GM12891 (cell line): ENCODE measurements at regions not wholly inside any gene's neighbourhood (a gene's known extent, or its start where the extent isn't known, plus 50 kb on each side); places are given as distances from the start of the nearest gene placed in this dataset.

Experiments used
- DNase-seq: peaks from one replicate; pipeline ENCODE4 v3.0.0; 2011; ENCODE audit warnings: low spot score; ENCODE audit not compliant: insufficient read length
- FAIRE-seq: peaks from 2 replicates; lab custom pipeline; 2011; peaks lifted over from hg19 to GRCh38; lab: Jason Lieb, UNC
- PAX5 ChIP-seq: IDR thresholded peaks from 2 replicates; pipeline ENCODE4 v1.6.1; 2011; ENCODE audit warnings: low read length, moderate library complexity, mild to moderate bottlenecking; ENCODE audit not compliant: insufficient read depth, severe bottlenecking
- POLR2A ChIP-seq: IDR thresholded peaks from 2 replicates; pipeline ENCODE4 v1.6.1; 2011; ENCODE audit warnings: low read depth, low read length, control low read depth
- POLR2AphosphoS5 ChIP-seq: IDR thresholded peaks from 2 replicates; pipeline ENCODE4 v1.6.1; 2011; ENCODE audit warnings: low read depth, low read length, control low read depth
- POU2F2 ChIP-seq: IDR thresholded peaks from 2 replicates; pipeline ENCODE4 v1.6.1; 2011; ENCODE audit warnings: low read depth, mild to moderate bottlenecking, control low read depth, low read length, moderate library complexity
- SPI1 ChIP-seq: IDR thresholded peaks from 2 replicates; pipeline ENCODE4 v1.6.1; 2011; ENCODE audit warnings: low read depth, low read length, control low read depth
- TAF1 ChIP-seq: IDR thresholded peaks from 2 replicates; pipeline ENCODE4 v1.6.1; 2011; ENCODE audit warnings: low read depth, low read length, control low read depth

DNA sequence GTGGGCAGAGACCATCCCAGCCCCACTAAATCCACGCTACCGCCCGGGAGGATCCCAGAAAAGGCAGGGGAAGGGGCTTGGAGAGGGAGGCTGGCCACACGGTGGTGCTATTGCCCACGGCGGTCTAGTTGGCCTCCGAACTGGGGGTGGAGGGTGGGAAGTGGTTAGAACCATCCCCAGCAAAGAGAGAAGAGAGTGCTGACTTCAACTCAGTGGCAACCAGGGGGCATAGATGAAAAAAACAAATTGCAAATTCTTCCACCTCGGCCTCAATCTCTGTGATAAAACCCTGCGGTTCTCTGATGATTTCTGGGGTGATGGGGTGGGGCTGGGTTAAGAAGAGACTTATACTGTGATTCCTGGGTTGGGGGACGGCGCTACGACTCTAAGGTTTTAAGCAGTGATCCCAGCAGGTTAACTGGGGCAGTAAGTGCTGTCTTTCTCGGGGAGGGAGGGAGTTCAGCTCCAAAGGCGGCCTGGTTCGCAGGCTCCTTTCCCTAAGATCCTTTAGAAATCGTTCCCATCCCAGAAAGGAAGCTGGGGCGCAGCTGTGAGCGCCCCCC lies 154.5 kb upstream of the LYZL2 start:
- FAIRE-seq (peak; percentile 90), DNase-seq (peak; percentile 89)
- TF ChIP-seq POU2F2 (no peak), SPI1 (peak; percentile 60)

DNA sequence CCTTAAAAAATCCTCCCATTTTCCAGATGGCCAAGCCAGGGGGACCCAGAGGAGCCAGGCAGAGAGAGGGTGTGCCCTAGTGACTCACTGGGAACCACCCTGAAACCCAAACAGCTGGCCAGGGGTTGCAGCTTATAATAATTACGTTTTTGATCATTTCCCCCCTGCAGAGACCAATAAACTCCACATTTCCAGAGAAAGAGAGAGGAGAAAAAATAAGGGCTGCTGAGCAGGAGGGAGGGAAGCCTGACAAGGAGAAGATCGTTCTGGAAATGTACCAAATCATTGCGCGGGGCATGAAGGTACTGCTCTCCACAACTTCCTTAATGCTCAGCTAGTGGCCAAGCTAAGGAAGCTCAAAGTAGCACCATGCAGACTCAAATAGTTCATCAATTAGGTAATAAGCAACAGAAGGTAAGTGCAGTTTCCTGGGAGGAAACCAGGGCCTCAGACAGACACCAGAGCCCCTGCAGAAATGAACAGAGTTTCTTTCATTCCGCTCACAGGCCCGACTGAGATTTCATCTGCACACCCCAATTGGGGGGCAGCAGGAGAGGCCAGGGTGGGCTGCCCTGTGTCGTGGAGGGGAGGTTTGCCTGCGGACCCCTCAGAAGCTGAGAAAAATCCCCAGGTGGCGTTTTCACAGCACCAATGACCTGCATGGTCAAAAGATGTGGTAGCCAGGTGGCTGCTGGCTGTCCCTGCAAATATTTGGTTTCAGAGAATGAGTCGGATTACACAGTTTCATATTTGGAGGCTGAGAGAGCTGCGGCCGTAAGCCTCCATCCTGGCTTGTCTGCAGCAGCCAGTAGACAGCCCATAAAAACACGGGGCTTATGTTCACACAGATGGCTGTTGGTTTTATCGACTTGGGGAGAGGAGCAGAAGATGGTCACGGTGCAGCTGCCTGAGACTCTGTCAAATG lies 153.2 kb upstream of the LYZL2 start:
- FAIRE-seq (no peak), DNase-seq (no peak)
- no peak for TF ChIP-seq POLR2A
- no peak for TF ChIP-seq POU2F2
- TF ChIP-seq PAX5 = no peak
- TF ChIP-seq TAF1 = no peak
- no peak for TF ChIP-seq SPI1
- no peak for TF ChIP-seq POLR2AphosphoS5

DNA sequence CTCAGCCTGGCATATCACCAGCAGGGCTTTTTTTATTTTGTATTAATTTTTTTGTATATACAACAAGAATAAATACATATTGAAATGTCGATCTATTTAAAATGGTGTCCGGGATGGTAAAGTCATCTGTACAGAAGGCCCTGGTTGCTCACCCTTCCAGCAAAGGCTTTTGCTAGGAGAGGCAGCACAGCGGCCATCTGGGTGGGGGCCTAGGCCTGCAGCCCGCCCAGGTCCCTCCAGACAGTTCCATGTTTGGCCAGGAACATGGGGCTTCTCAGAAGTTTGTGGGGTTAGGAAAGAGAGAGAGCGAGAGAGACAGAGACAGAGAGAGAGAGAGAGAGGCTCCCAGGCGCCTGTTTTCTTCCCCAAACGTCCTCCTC lies 152.6 kb upstream of the LYZL2 start:
- TF ChIP-seq POU2F2 = no peak
- TF ChIP-seq TAF1 = no peak
- no peak for TF ChIP-seq POLR2A
- TF ChIP-seq POLR2AphosphoS5 = no peak
- no peak for TF ChIP-seq SPI1
- TF ChIP-seq PAX5 = no peak
- FAIRE-seq = no peak
- no peak for DNase-seq

DNA sequence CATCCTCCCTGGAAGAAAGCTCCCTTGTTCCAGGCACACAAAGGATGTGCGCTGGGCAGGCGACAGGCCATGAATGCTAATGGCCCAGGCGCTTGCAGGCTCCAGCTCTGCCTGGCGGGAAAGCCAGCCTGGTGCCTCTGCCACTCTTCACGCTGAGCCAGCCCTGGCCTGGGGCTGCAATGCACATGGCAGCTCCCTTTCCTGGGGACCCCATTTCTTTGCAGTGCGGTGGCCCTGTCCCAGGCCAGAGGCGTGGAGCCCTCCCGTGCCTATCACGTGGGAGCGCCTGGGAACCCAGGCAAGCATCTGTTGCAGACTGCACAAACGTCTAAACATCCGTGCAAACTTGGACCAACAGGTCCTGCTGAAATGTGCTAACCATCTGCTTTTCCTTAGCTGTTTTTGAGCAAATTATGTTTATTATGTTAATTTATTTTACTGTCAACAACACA lies 152.1 kb upstream of the LYZL2 start:
- DNase-seq (no peak), FAIRE-seq (no peak)
- TF ChIP-seq PAX5 (no peak), POLR2AphosphoS5 (no peak), POLR2A (no peak), POU2F2 (no peak), SPI1 (no peak), TAF1 (no peak)

DNA sequence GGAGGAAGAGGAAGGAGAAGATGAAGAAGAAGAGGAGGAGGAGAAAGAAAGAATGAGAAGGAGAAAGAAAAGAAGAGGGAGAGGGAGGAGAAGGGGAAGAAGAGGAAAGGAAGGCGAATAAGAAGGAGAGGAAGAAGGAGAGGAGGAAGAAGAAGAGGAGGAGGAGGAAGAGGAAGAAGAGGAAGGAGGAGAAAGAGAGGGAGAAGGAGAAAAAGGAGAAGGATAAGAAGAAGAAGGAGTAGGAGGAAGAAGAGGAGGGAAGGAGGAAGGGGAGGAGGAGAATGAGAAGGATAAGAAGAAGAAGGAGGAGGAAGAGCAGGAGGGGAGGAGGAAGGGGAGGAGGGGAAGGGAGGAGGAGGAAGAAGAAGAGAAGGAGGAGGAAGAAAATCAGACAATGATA lies 149.2 kb upstream of the LYZL2 start:
- TF ChIP-seq SPI1 (no peak), POU2F2 (no peak), POLR2AphosphoS5 (no peak), TAF1 (no peak), PAX5 (no peak), POLR2A (no peak)
- FAIRE-seq (no peak), DNase-seq (no peak)

DNA sequence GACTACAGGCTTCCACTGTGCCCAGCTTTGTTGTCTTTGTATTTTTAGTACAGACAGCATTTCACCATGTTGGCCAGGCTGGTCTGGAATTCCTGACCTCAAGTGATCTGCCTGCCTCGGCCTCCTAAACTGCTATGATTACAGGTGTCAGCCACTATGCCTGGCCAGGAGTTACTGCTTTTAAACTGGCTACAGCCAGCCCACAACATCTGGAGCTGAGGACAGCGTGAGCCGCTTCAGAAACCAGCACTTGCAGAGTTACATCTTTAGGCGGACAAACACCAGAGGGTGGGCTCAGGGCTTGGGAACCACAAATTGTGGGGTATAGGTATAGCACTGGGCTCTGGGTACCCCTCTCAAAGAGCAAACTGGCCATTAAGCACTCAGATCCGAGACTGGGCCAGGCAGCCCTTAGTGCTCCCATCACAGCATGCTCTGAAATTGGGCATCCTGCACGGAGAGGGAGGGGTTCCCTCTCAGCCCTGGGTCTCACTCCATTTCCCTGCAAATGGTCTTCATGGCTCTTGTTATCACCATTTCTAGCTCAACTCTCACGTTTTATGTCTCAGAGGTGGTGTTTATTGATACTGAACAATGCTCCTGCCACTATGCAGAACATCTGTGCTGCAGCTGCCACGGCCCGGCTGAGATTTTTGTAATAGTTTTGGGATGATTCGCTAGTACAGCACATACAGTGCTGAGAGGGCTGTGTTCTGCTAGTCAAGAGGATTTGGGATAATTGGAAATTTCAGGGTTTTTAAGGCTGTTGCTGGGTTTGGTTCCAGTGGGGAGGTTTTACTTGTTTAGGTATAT lies 146.4 kb upstream of the LYZL2 start:
- DNase-seq (no peak), FAIRE-seq (no peak)
- TF ChIP-seq POLR2AphosphoS5 = no peak
- no peak for TF ChIP-seq POU2F2
- no peak for TF ChIP-seq TAF1
- no peak for TF ChIP-seq SPI1
- no peak for TF ChIP-seq PAX5
- no peak for TF ChIP-seq POLR2A

DNA sequence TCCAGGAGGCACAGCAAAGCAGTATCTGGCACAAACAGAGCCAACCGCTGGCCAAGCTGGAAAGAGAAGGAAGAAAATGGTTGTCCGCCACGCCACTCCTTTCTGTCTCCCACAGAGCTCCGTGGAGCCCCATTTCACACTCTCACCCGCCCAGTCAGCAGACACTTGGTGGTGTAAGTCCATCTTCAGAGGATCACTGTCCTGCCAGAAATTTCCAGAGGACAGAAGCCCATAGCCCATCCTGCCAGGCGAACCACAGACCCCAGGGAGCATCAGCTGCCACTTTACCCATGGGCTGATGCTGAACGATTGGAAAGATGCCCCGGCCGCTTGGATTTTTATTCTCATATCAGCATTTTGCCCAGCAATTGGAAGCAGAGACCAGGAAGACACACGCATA lies 144.7 kb upstream of the LYZL2 start:
- TF ChIP-seq PAX5 = no peak
- TF ChIP-seq TAF1 = no peak
- TF ChIP-seq POLR2AphosphoS5 = no peak
- TF ChIP-seq POU2F2 = no peak
- TF ChIP-seq POLR2A = no peak
- no peak for TF ChIP-seq SPI1
- DNase-seq = no peak
- FAIRE-seq = no peak

DNA sequence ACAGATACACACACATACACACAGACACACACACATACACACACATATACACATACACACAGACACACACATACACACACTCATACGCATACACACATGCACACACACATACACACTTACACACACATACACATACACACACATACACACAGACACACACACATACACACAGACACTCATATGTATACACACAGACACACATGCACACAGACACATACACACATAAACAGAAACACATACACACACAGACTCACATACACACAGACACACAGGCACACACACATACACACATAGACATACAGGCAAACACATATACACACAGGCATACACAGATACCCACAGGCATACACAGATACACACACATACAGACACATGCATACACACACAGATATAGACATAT lies 143.9 kb upstream of the LYZL2 start:
- DNase-seq = no peak
- no peak for TF ChIP-seq PAX5
- TF ChIP-seq POLR2AphosphoS5 = no peak
- TF ChIP-seq POU2F2 = no peak
- TF ChIP-seq TAF1 = no peak
- no peak for TF ChIP-seq SPI1
- no peak for TF ChIP-seq POLR2A
- FAIRE-seq = peak; percentile 78

DNA sequence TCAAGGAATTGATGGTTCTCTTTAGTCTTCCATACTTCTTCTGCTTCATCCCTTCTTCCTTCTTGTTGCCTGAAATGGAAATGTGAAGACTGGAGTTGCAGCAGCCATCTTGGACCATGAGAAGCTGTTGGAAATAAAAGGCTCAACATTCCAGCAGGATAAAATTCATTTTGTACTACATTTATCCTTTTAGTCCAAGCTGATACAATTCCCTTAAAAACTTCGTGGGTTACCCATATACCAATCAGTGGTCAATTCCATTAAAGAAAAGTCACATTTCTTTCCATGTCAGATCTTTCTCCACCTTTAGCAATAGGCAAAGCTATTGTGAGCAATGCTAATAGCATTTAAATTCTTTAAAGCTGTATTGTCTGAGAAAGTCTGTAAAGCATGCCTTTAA lies 141.3 kb upstream of the LYZL2 start:
- TF ChIP-seq SPI1 (no peak), POLR2AphosphoS5 (no peak), TAF1 (no peak), POU2F2 (no peak), PAX5 (no peak), POLR2A (no peak)
- no peak for FAIRE-seq
- no peak for DNase-seq
